ENCODE measurements at regions not wholly inside any gene's neighbourhood (a gene's known extent, or its start where the extent isn't known, plus 50 kb on each side); places are given as distances from the start of the nearest gene placed in this dataset.

DNA sequence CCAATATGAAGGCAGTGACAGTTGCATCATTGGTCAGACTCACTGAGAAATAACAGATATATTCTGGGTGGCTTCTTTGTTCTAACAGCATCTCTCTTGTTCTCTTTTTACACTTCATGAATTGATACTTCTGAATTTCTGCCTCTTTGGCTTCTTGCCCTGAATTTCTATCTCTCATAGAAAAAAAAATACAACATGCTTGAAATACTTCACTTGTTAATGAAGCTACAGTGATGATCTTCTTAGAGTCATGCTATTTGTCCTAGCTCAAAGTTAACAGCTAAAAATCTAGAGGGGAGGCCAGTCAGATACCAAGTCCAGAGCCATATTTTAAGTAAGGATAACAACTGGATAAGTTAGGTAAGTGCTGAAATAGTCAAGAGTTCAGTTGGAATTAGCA lies 597.2 kb upstream of the AGTR1 start:
- Histone ChIP-seq H3K36me3 (no peaks in the 10 kb centered on the region), H3K27ac (no peak overlapping the region), H3K27me3 (no peaks in the 10 kb centered on the region), H3K9me3 (no peaks in the 10 kb centered on the region), H3K4me3 (no peak overlapping the region), H3K4me1 (no peaks in the 10 kb centered on the region)
- DNase-seq (ENCODE audit: low spot score in 2 of 2): no peak
- TF ChIP-seq, protein P1, sequence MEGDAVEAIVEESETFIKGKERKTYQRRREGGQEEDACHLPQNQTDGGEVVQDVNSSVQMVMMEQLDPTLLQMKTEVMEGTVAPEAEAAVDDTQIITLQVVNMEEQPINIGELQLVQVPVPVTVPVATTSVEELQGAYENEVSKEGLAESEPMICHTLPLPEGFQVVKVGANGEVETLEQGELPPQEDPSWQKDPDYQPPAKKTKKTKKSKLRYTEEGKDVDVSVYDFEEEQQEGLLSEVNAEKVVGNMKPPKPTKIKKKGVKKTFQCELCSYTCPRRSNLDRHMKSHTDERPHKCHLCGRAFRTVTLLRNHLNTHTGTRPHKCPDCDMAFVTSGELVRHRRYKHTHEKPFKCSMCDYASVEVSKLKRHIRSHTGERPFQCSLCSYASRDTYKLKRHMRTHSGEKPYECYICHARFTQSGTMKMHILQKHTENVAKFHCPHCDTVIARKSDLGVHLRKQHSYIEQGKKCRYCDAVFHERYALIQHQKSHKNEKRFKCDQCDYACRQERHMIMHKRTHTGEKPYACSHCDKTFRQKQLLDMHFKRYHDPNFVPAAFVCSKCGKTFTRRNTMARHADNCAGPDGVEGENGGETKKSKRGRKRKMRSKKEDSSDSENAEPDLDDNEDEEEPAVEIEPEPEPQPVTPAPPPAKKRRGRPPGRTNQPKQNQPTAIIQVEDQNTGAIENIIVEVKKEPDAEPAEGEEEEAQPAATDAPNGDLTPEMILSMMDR (IDR thresholded peaks at IDR 0.05): no peak
- TF ChIP-seq POLR2AphosphoS5 (IDR thresholded peaks at IDR 0.05) (no peak), POLR2A (IDR thresholded peaks at IDR 0.05) (no peak)
- intact Hi-C loops (cut with DNase I; ENCODE audit: low total_unique reads): no loop called here

DNA sequence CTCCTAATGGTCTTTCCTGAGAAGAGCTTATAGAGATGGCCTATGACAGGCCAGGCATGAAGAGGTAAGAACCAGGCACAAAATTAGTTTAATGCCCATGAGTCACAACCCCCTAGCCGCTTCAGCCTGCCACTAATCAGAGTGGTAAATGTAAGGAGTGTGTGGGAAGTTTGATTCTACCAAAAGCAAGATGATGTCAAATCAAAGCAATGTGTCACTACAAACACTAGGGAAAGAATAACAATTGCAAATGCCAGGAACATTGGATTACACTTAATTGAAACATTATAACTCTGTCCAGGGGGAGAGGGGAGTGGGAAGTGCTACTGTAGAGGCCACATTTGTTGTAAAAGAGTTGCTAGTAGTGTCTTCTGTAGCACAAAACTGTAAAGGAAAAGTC lies 596.6 kb upstream of the AGTR1 start:
- no peak for DNase-seq (ENCODE audit: low spot score in 2 of 2)
- TF ChIP-seq, protein P1 (IDR thresholded peaks at IDR 0.05): no peak
- no peak for TF ChIP-seq POLR2AphosphoS5 (IDR thresholded peaks at IDR 0.05)
- TF ChIP-seq POLR2A (IDR thresholded peaks at IDR 0.05): no peak
- no peaks in the 10 kb centered on the region for H3K4me1 ChIP-seq
- H3K27me3 ChIP-seq: no peaks in the 10 kb centered on the region
- no peak overlapping the region for H3K4me3 ChIP-seq
- H3K36me3 ChIP-seq: no peaks in the 10 kb centered on the region
- H3K27ac ChIP-seq: no peak overlapping the region
- H3K9me3 ChIP-seq: no peaks in the 10 kb centered on the region
- intact Hi-C loops (cut with DNase I; ENCODE audit: low total_unique reads): no loop called here

DNA sequence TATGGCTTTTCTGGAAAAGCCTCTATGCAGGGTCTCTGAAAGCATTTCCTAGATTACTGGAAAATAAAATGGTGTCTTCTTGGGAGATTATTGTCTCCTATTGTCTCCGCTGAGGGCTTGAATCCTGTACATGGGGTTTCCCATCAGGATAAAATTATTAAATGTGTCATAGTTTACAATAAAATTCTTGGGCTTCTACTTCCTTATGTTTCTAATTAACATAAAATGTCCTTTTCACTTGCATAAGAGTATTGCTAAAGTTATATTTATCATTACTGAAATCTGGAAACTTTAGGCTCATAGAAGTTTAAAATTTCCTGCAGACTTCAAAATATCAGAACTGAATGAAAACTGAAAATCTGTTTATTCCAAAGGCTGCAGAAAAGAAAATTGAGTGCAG lies 595.5 kb upstream of the AGTR1 start:
- Histone ChIP-seq H3K9me3 (no peaks in the 10 kb centered on the region), H3K36me3 (no peaks in the 10 kb centered on the region), H3K27ac (no peak overlapping the region), H3K27me3 (no peaks in the 10 kb centered on the region), H3K4me1 (no peaks in the 10 kb centered on the region), H3K4me3 (no peak overlapping the region)
- DNase-seq (ENCODE audit: low spot score in 2 of 2): no peak
- TF ChIP-seq, protein P1 (IDR thresholded peaks at IDR 0.05): no peak
- TF ChIP-seq POLR2AphosphoS5 (IDR thresholded peaks at IDR 0.05) (no peak), POLR2A (IDR thresholded peaks at IDR 0.05) (no peak)
- intact Hi-C loops (cut with DNase I; ENCODE audit: low total_unique reads): no loop called here

DNA sequence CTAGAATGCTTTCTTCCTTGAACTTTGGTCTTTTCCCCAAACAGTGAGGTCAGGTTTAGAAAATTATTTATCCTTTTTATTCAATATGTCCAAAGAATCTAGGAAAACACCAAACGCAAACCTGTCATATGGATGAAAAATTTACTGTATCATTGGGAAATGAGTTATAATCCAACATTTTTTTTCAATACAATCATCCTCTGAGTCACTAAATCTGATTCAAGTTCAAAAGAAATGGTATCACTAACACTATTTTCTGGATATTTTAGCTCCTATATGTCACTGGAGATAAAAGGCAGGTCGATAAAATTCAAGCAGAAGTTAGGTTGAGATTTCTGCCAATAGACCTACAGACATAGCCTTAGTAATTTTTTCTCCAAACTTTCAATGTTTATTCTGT lies 591.6 kb upstream of the AGTR1 start:
- TF ChIP-seq, protein P1 (IDR thresholded peaks at IDR 0.05): no peak
- H3K27ac ChIP-seq: no peak overlapping the region
- intact Hi-C loops (cut with DNase I; ENCODE audit: low total_unique reads): no loop called here
- no peaks in the 10 kb centered on the region for H3K9me3 ChIP-seq
- H3K4me1 ChIP-seq: no peaks in the 10 kb centered on the region
- H3K4me3 ChIP-seq: no peak overlapping the region
- no peaks in the 10 kb centered on the region for H3K36me3 ChIP-seq
- H3K27me3 ChIP-seq: no peaks in the 10 kb centered on the region
- no peak for DNase-seq (ENCODE audit: low spot score in 2 of 2)

DNA sequence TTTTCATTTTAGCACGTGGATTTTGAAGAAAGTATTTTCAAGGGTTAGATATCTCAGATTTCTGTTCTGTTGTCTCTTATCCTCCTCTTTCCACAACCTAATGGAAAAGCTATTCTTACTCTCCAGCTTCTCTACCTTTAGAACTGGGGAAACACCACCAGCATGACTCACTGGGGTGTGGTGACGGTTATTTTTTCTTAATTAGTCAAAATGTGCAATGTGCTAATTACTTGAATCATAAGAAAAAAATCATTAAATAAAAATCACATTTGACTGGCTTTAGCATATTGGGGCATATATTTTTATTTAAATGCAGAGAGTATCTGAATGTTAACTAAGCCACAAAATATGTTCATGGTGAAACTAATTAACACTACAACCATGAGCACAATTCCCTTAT lies 570.7 kb upstream of the AGTR1 start:
- DNase-seq (ENCODE audit: low spot score in 2 of 2): no peak
- H3K4me1 ChIP-seq: no peaks in the 10 kb centered on the region
- no peaks in the 10 kb centered on the region for H3K36me3 ChIP-seq
- H3K27ac ChIP-seq: no peak overlapping the region
- TF ChIP-seq POLR2AphosphoS5 (IDR thresholded peaks at IDR 0.05): no peak
- TF ChIP-seq, protein P1 (IDR thresholded peaks at IDR 0.05): no peak
- no peak overlapping the region for H3K4me3 ChIP-seq
- H3K9me3 ChIP-seq: no peaks in the 10 kb centered on the region
- intact Hi-C loops (cut with DNase I; ENCODE audit: low total_unique reads): no loop called here
- H3K27me3 ChIP-seq: no peaks in the 10 kb centered on the region

Data from breast epithelium (tissue), 4 donors.